GM12872 (cell line): ENCODE measurements at regions not wholly inside any gene's neighbourhood (a gene's known extent, or its start where the extent isn't known, plus 50 kb on each side); places are given as distances from the start of the nearest gene placed in this dataset.

Source experiments
- TF ChIP-seq, protein P1 (sequence below): IDR thresholded peaks from 3 replicates; pipeline ENCODE4 v1.5.1; 2011; ENCODE audit warnings: low read depth, mild to moderate bottlenecking, low read length, moderate library complexity; ENCODE audit not compliant: insufficient read depth

GRCh38 chr4:62881901-62882300 lies 1527.3 kb downstream of the TECRL start:
- TF ChIP-seq, protein P1, sequence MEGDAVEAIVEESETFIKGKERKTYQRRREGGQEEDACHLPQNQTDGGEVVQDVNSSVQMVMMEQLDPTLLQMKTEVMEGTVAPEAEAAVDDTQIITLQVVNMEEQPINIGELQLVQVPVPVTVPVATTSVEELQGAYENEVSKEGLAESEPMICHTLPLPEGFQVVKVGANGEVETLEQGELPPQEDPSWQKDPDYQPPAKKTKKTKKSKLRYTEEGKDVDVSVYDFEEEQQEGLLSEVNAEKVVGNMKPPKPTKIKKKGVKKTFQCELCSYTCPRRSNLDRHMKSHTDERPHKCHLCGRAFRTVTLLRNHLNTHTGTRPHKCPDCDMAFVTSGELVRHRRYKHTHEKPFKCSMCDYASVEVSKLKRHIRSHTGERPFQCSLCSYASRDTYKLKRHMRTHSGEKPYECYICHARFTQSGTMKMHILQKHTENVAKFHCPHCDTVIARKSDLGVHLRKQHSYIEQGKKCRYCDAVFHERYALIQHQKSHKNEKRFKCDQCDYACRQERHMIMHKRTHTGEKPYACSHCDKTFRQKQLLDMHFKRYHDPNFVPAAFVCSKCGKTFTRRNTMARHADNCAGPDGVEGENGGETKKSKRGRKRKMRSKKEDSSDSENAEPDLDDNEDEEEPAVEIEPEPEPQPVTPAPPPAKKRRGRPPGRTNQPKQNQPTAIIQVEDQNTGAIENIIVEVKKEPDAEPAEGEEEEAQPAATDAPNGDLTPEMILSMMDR, result no peak

GRCh38 chr4:62881210-62881609 lies 1528.0 kb downstream of the TECRL start:
- TF ChIP-seq, protein P1, result no peak

GRCh38 chr4:62872856-62873255 lies 1536.4 kb downstream of the TECRL start:
- TF ChIP-seq, protein P1, result no peak

DNA sequence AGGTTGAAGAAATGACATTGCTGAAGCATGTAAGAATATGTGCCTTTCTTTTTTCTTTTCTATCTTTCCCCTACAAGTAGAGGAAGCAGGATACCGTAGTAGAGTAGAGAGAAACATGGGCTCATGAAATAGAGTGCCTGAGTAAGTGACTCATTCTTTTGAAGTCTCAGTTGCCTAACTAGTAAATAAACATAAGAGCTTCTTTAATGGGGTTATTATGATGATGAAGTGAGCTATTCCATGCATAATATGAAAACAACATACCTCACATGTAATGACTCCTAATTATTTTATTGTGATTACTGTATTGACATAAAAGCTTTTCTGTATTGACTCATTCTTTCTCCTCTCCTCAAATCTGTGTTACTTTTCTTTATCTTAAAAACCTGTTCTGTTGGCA lies 1538.2 kb downstream of the TECRL start:
- TF ChIP-seq, protein P1, result no peak

GRCh38 chr4:62870451-62870850 lies 1538.8 kb downstream of the TECRL start:
- TF ChIP-seq, protein P1, result no peak

GRCh38 chr4:62865261-62865660 lies 1544.0 kb downstream of the TECRL start:
- TF ChIP-seq, protein P1, result no peak

- TF ChIP-seq, protein P1, result no peak
Measured at GRCh38 chr4:62849696-62850095, 1559.6 kb downstream of the TECRL start.

DNA sequence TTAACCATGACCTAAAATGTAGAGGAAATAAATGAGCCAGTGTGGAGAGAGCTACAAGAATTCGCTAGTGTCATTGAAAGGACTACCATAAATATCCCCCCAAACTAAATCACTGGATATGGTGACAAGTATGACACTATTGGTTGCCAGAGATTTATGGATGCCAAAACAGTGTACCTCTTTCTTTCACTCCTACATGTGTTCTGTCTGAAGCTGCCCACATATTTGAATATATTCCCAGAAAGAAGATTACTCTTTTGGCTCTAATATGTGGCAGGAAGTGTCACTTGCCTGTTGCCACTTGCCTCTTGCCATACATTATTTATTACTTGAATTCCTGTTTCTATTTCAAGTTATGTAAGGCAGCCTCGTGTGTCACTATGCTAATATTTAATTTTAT lies 1573.6 kb downstream of the TECRL start:
- TF ChIP-seq, protein P1, result no peak
